ENCODE measurements at regions not wholly inside any gene's neighbourhood (a gene's known extent, or its start where the extent isn't known, plus 50 kb on each side); places are given as distances from the start of the nearest gene placed in this dataset.

DNA sequence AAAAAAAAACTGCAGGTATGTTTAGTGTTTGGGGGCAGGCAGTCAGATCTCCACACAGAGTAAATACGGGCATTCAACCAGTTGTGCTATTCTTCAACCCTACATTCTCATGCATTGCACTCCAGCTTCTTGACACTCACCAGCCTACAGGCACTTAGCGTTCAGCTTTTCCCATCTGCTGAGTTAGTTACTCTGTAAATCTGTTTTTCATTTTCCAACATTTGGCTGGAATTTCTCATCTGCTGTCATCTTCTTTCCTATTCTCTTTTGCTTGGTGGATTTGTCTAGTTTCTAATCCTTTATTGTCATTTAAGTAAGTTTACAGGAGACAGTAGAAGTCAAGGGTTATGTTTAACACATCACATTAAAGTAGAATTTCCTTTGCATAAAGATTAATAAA, 1318.9 kb downstream of the OLFM4 start:
- H2AK5ac ChIP-seq (ENCODE audit: low read length): no peak overlapping the region
- H4K91ac ChIP-seq (ENCODE audit: low read depth, low read length): no peak overlapping the region
- no peak overlapping the region for H4K12ac ChIP-seq (ENCODE audit: low read depth, low read length)
- no CpG with 5 or more reads among the region's 2 CpGs for WGBS (ENCODE audit: extremely low coverage, insufficient coverage, insufficient read length)
- no peaks in the 10 kb centered on the region for H3K27me3 ChIP-seq (ENCODE audit: insufficient read depth, low read length)
- no peak overlapping the region for H3K23ac ChIP-seq (ENCODE audit: low read length)
- no peak overlapping the region for H4K8ac ChIP-seq (ENCODE audit: low read depth, low read length)
- no peak overlapping the region for H2BK5ac ChIP-seq (ENCODE audit: low read depth, low read length, poor library complexity)
- no peak for DNase-seq
- no peaks in the 10 kb centered on the region for H3K36me3 ChIP-seq (ENCODE audit: control insufficient read depth in 1 of 2, insufficient read depth in 2 of 2, low read length in 2 of 2)
- H3K4me3 ChIP-seq (ENCODE audit: low read depth, low read length): no peak overlapping the region
- H3K4me2 ChIP-seq (ENCODE audit: low read length): no peak overlapping the region
- H3K9ac ChIP-seq (ENCODE audit: low read length): no peak overlapping the region
- H3K79me2 ChIP-seq (ENCODE audit: control insufficient read depth, insufficient read depth, low read length, poor library complexity): no peaks in the 10 kb centered on the region
- H2BK120ac ChIP-seq (ENCODE audit: insufficient read depth, low read length, poor library complexity): no peak overlapping the region
- no peaks in the 10 kb centered on the region for H3K4me1 ChIP-seq (ENCODE audit: control insufficient read depth in 1 of 2, insufficient read depth in 2 of 2, low read length in 2 of 2)
- H2BK12ac ChIP-seq (ENCODE audit: low read length): no peak overlapping the region
- no peak overlapping the region for H3K4ac ChIP-seq (ENCODE audit: low read depth, low read length)
- H3K27ac ChIP-seq (ENCODE audit: low read depth, low read length): no peak overlapping the region
- no peak overlapping the region for H3K14ac ChIP-seq (ENCODE audit: low read length)
- H3K79me1 ChIP-seq (ENCODE audit: low read length): no peaks in the 10 kb centered on the region
- no peak overlapping the region for H2AFZ ChIP-seq (ENCODE audit: insufficient read depth, low read length, poor library complexity)
- no peaks in the 10 kb centered on the region for H3K9me3 ChIP-seq (ENCODE audit: insufficient read depth, low read depth, low read length)
- no peak overlapping the region for H3K18ac ChIP-seq (ENCODE audit: low read length)

- no peaks in the 10 kb centered on the region for H3K36me3 ChIP-seq (ENCODE audit: control insufficient read depth in 1 of 2, insufficient read depth in 2 of 2, low read length in 2 of 2)
- H4K8ac ChIP-seq (ENCODE audit: low read depth, low read length): no peak overlapping the region
- no peaks in the 10 kb centered on the region for H3K9me3 ChIP-seq (ENCODE audit: insufficient read depth, low read depth, low read length)
- H3K4me2 ChIP-seq (ENCODE audit: low read length): no peak overlapping the region
- H3K14ac ChIP-seq (ENCODE audit: low read length): no peak overlapping the region
- no peak overlapping the region for H2AFZ ChIP-seq (ENCODE audit: insufficient read depth, low read length, poor library complexity)
- no peak overlapping the region for H2AK5ac ChIP-seq (ENCODE audit: low read length)
- H3K27ac ChIP-seq (ENCODE audit: low read depth, low read length): no peak overlapping the region
- no peak overlapping the region for H2BK12ac ChIP-seq (ENCODE audit: low read length)
- H3K4me1 ChIP-seq (ENCODE audit: control insufficient read depth in 1 of 2, insufficient read depth in 2 of 2, low read length in 2 of 2): peaks cover 0 to 2% of the 10 kb centered on the region in 2 experiments
- no peak overlapping the region for H2BK120ac ChIP-seq (ENCODE audit: insufficient read depth, low read length, poor library complexity)
- H3K9ac ChIP-seq (ENCODE audit: low read length): no peak overlapping the region
- H3K27me3 ChIP-seq (ENCODE audit: insufficient read depth, low read length): no peaks in the 10 kb centered on the region
- no peak overlapping the region for H2BK5ac ChIP-seq (ENCODE audit: low read depth, low read length, poor library complexity)
- H3K4me3 ChIP-seq (ENCODE audit: low read depth, low read length): no peak overlapping the region
- H4K12ac ChIP-seq (ENCODE audit: low read depth, low read length): no peak overlapping the region
- no peaks in the 10 kb centered on the region for H3K79me1 ChIP-seq (ENCODE audit: low read length)
- H4K91ac ChIP-seq (ENCODE audit: low read depth, low read length): no peak overlapping the region
- no peak overlapping the region for H3K4ac ChIP-seq (ENCODE audit: low read depth, low read length)
- H3K18ac ChIP-seq (ENCODE audit: low read length): no peak overlapping the region
- H3K79me2 ChIP-seq (ENCODE audit: control insufficient read depth, insufficient read depth, low read length, poor library complexity): no peaks in the 10 kb centered on the region
- no peak overlapping the region for H3K23ac ChIP-seq (ENCODE audit: low read length)
- no peak for DNase-seq
These were observed 1327.6 kb downstream of the OLFM4 start for GRCh38 chr13:54356209-54356608.

DNA sequence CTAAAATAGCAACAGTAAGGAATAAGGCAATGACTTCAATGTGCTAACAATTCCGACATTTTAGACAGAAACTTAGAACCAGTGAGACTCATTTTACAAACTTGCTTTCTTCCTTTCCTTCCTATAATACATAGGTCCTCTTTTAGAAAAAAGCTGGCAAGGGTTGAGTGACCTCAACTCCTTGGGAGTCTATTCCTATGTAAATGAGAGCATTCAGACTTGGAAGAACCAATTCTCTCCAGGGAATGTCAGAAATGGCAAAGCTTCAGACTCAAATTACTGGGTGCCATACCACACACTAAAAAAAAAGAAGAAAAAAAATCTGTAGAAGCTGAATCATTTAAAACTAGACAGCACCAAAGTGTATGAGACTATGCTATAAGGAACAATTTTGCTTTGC, 1328.2 kb downstream of the OLFM4 start:
- no peak overlapping the region for H4K8ac ChIP-seq (ENCODE audit: low read depth, low read length)
- H3K14ac ChIP-seq (ENCODE audit: low read length): no peak overlapping the region
- no peak overlapping the region for H3K9ac ChIP-seq (ENCODE audit: low read length)
- H3K18ac ChIP-seq (ENCODE audit: low read length): no peak overlapping the region
- no peak overlapping the region for H3K27ac ChIP-seq (ENCODE audit: low read depth, low read length)
- no peak overlapping the region for H4K12ac ChIP-seq (ENCODE audit: low read depth, low read length)
- H3K4ac ChIP-seq (ENCODE audit: low read depth, low read length): no peak overlapping the region
- no peaks in the 10 kb centered on the region for H3K36me3 ChIP-seq (ENCODE audit: control insufficient read depth in 1 of 2, insufficient read depth in 2 of 2, low read length in 2 of 2)
- no peaks in the 10 kb centered on the region for H3K79me1 ChIP-seq (ENCODE audit: low read length)
- H3K79me2 ChIP-seq (ENCODE audit: control insufficient read depth, insufficient read depth, low read length, poor library complexity): no peaks in the 10 kb centered on the region
- H2BK12ac ChIP-seq (ENCODE audit: low read length): no peak overlapping the region
- H2BK120ac ChIP-seq (ENCODE audit: insufficient read depth, low read length, poor library complexity): no peak overlapping the region
- no peak overlapping the region for H2BK5ac ChIP-seq (ENCODE audit: low read depth, low read length, poor library complexity)
- H3K23ac ChIP-seq (ENCODE audit: low read length): no peak overlapping the region
- H3K4me2 ChIP-seq (ENCODE audit: low read length): no peak overlapping the region
- no peaks in the 10 kb centered on the region for H3K27me3 ChIP-seq (ENCODE audit: insufficient read depth, low read length)
- no peak for DNase-seq
- H3K9me3 ChIP-seq (ENCODE audit: insufficient read depth, low read depth, low read length): no peaks in the 10 kb centered on the region
- H3K4me1 ChIP-seq (ENCODE audit: control insufficient read depth in 1 of 2, insufficient read depth in 2 of 2, low read length in 2 of 2): peaks cover 0 to 2% of the 10 kb centered on the region in 2 experiments
- WGBS (ENCODE audit: extremely low coverage, insufficient coverage, insufficient read length): no CpG with 5 or more reads among the region's 1 CpG
- no peak overlapping the region for H4K91ac ChIP-seq (ENCODE audit: low read depth, low read length)
- no peak overlapping the region for H3K4me3 ChIP-seq (ENCODE audit: low read depth, low read length)
- no peak overlapping the region for H2AFZ ChIP-seq (ENCODE audit: insufficient read depth, low read length, poor library complexity)
- no peak overlapping the region for H2AK5ac ChIP-seq (ENCODE audit: low read length)

DNA sequence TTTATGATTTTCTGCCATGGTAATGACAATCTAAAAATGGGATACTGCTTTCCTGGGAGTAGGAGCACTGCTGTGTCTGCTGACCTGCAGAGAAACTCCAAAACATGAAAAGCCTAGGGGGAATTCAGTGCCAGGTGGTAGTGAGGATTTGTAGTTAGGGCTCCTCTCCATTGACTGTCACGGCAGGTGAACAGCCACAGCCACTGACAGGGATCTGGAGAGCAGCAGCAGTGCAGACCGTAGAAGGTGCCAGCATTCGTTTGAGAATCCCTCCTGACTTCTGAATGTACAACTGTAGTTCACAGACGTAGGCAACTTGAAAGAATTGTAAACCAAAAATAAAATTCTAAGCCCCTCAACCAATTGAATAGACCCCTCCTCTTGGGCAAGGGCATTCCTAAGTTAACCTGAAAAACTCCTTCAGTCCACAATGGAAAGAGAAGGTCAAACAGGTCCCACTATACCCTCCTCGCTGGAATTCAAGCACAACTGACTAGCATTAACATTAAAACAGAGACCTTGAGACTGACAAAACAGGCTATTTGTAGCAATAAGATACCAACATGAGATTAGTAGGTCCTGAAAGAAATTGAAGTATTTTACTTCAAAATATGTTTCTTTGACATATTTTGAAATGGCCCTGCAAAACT, 1328.8 kb downstream of the OLFM4 start:
- no peak overlapping the region for H3K14ac ChIP-seq (ENCODE audit: low read length)
- H3K18ac ChIP-seq (ENCODE audit: low read length): no peak overlapping the region
- no peak overlapping the region for H4K8ac ChIP-seq (ENCODE audit: low read depth, low read length)
- no peak for DNase-seq
- no peak overlapping the region for H2BK5ac ChIP-seq (ENCODE audit: low read depth, low read length, poor library complexity)
- H3K23ac ChIP-seq (ENCODE audit: low read length): no peak overlapping the region
- no peaks in the 10 kb centered on the region for H3K27me3 ChIP-seq (ENCODE audit: insufficient read depth, low read length)
- H3K4ac ChIP-seq (ENCODE audit: low read depth, low read length): no peak overlapping the region
- H3K9me3 ChIP-seq (ENCODE audit: insufficient read depth, low read depth, low read length): no peaks in the 10 kb centered on the region
- H3K4me3 ChIP-seq (ENCODE audit: low read depth, low read length): no peak overlapping the region
- H3K79me1 ChIP-seq (ENCODE audit: low read length): no peaks in the 10 kb centered on the region
- no peaks in the 10 kb centered on the region for H3K79me2 ChIP-seq (ENCODE audit: control insufficient read depth, insufficient read depth, low read length, poor library complexity)
- H4K12ac ChIP-seq (ENCODE audit: low read depth, low read length): no peak overlapping the region
- no peak overlapping the region for H2BK12ac ChIP-seq (ENCODE audit: low read length)
- H3K4me2 ChIP-seq (ENCODE audit: low read length): no peak overlapping the region
- no peak overlapping the region for H3K9ac ChIP-seq (ENCODE audit: low read length)
- H2BK120ac ChIP-seq (ENCODE audit: insufficient read depth, low read length, poor library complexity): no peak overlapping the region
- H3K36me3 ChIP-seq (ENCODE audit: control insufficient read depth in 1 of 2, insufficient read depth in 2 of 2, low read length in 2 of 2): no peaks in the 10 kb centered on the region
- H2AFZ ChIP-seq (ENCODE audit: insufficient read depth, low read length, poor library complexity): no peak overlapping the region
- H3K4me1 ChIP-seq (ENCODE audit: control insufficient read depth in 1 of 2, insufficient read depth in 2 of 2, low read length in 2 of 2): peaks cover 0 to 2% of the 10 kb centered on the region in 2 experiments
- H4K91ac ChIP-seq (ENCODE audit: low read depth, low read length): no peak overlapping the region
- no peak overlapping the region for H3K27ac ChIP-seq (ENCODE audit: low read depth, low read length)
- no CpG with 5 or more reads among the region's 5 CpGs for WGBS (ENCODE audit: extremely low coverage, insufficient coverage, insufficient read length)
- no peak overlapping the region for H2AK5ac ChIP-seq (ENCODE audit: low read length)
